Breast epithelium (tissue), 4 donors: ENCODE measurements at regions not wholly inside any gene's neighbourhood (a gene's known extent, or its start where the extent isn't known, plus 50 kb on each side); places are given as distances from the start of the nearest gene placed in this dataset.

Source experiments
- DNase-seq, 2 donors: peaks; one replicate each; pipeline ENCODE4 v3.0.0-alpha.2; 2019; ENCODE audit warnings: low spot score in 2 of 2
- H3K27ac ChIP-seq, 2 donors: fragments of 200-600 bp; sonication (generic) in 1 of 2; one replicate each; pipeline ENCODE4 v1.5.1; 2016 to 2019; ENCODE audit warnings: mild to moderate bottlenecking in 1 of 2
- H3K27me3 ChIP-seq, 2 donors: fragments of 200-600 bp; sonication (generic) in 1 of 2; one replicate each; pipeline versions ENCODE4 v1.5.1 to v1.6.0; 2017 to 2019; ENCODE audit warnings: control low read depth in 1 of 2, mild to moderate bottlenecking in 1 of 2
- H3K36me3 ChIP-seq: fragments of 200-600 bp; one replicate; pipeline ENCODE4 v1.5.1; 2019
- H3K4me1 ChIP-seq, 2 donors: fragments of 200-600 bp; sonication (generic); one replicate each; pipeline ENCODE4 v1.5.1; 2016 to 2019; ENCODE audit warnings: control low read depth in 1 of 2
- H3K4me3 ChIP-seq, 3 donors: fragments of 200-600 bp; sonication (generic); 1 replicate in 2 of 3; 2 replicates in 1 of 3; pipeline ENCODE4 v1.5.1; 2016 to 2019; ENCODE audit warnings: mild to moderate bottlenecking in 3 of 3, moderate library complexity in 2 of 3
- H3K9me3 ChIP-seq, 2 donors: fragments of 200-600 bp; sonication (generic) in 1 of 2; one replicate each; pipeline ENCODE4 v1.5.1; 2016 to 2019; ENCODE audit warnings: control low read depth in 1 of 2
- CTCF ChIP-seq, 3 donors: fragments of 450-650 bp; IDR thresholded peaks; one replicate each; pipeline ENCODE4 v1.5.1; 2016 to 2017; ENCODE audit warnings: antibody characterized with exemption in 3 of 3, mild to moderate bottlenecking in 3 of 3, moderate library complexity in 3 of 3
- POLR2A ChIP-seq: fragments of 450-650 bp; IDR thresholded peaks from one replicate; pipeline ENCODE4 v1.6.1; 2016; ENCODE audit warnings: antibody characterized with exemption, mild to moderate bottlenecking, moderate library complexity
- POLR2AphosphoS5 ChIP-seq, 3 donors: sonication (generic); formaldehyde crosslinking; IDR thresholded peaks; one replicate each; pipeline ENCODE4 v1.6.1; 2017; ENCODE audit warnings: antibody characterized with exemption in 3 of 3
- intact Hi-C: fragments of 100-400 bp; cut with DNase I; formaldehyde crosslinking; loops from one replicate; pipeline ENCODE4 v1.15.1; 2023; ENCODE audit warnings: low total_unique reads

GRCh38 chr9:29038332-29038731 lies 1465.1 kb upstream of the C9orf72 start:
- no peak for DNase-seq
- Histone ChIP-seq H3K4me1 (no peaks in the 10 kb centered on the region), H3K4me3 (no peak overlapping the region), H3K27me3 (no peaks in the 10 kb centered on the region), H3K27ac (no peak overlapping the region), H3K36me3 (no peaks in the 10 kb centered on the region), H3K9me3 (no peaks in the 10 kb centered on the region)
- no peak for TF ChIP-seq POLR2AphosphoS5 (IDR thresholded peaks at IDR 0.05)
- no peak for TF ChIP-seq POLR2A
- TF ChIP-seq CTCF (IDR thresholded peaks at IDR 0.05): no peak
- intact Hi-C loops: loop anchor here (2.0 kb wide), 1 partner anchor 26 kb away; no protein-coding TSS in a partner anchor

- H3K27me3 ChIP-seq: no peaks in the 10 kb centered on the region
- intact Hi-C loops: loop anchor here (2.0 kb wide), 1 partner anchor 26 kb away; no protein-coding TSS in a partner anchor
- no peak for TF ChIP-seq POLR2A
- no peak for TF ChIP-seq CTCF (IDR thresholded peaks at IDR 0.05)
- no peak for TF ChIP-seq POLR2AphosphoS5 (IDR thresholded peaks at IDR 0.05)
- no peaks in the 10 kb centered on the region for H3K36me3 ChIP-seq
- H3K4me3 ChIP-seq: no peak overlapping the region
- no peaks in the 10 kb centered on the region for H3K9me3 ChIP-seq
- no peak overlapping the region for H3K27ac ChIP-seq
- H3K4me1 ChIP-seq: no peaks in the 10 kb centered on the region
- no peak for DNase-seq
Observed at GRCh38 chr9:29039258-29039657, 1466.0 kb upstream of the C9orf72 start.

- H3K9me3 ChIP-seq: no peaks in the 10 kb centered on the region
- DNase-seq: no peak
- no peaks in the 10 kb centered on the region for H3K27me3 ChIP-seq
- TF ChIP-seq POLR2A (no peak), POLR2AphosphoS5 (IDR thresholded peaks at IDR 0.05) (no peak), CTCF (IDR thresholded peaks at IDR 0.05) (no peak)
- H3K4me3 ChIP-seq: no peak overlapping the region
- no peaks in the 10 kb centered on the region for H3K4me1 ChIP-seq
- intact Hi-C loops: no loop called here
- no peaks in the 10 kb centered on the region for H3K36me3 ChIP-seq
- no peak overlapping the region for H3K27ac ChIP-seq
Observed at GRCh38 chr9:29043072-29043471, 1469.8 kb upstream of the C9orf72 start.

- intact Hi-C loops: no loop called here
- TF ChIP-seq POLR2A (no peak), POLR2AphosphoS5 (IDR thresholded peaks at IDR 0.05) (no peak)
- H3K27me3 ChIP-seq: no peaks in the 10 kb centered on the region
- no peaks in the 10 kb centered on the region for H3K9me3 ChIP-seq
- H3K36me3 ChIP-seq: no peaks in the 10 kb centered on the region
- no peak overlapping the region for H3K4me3 ChIP-seq
- DNase-seq: no peak
- no peaks in the 10 kb centered on the region for H3K4me1 ChIP-seq
- H3K27ac ChIP-seq: no peak overlapping the region
Observed at GRCh38 chr9:29044959-29045358, 1471.7 kb upstream of the C9orf72 start.

GRCh38 chr9:29060041-29060440 lies 1486.8 kb upstream of the C9orf72 start:
- no peak for DNase-seq
- H3K4me3 ChIP-seq: no peak overlapping the region
- no peaks in the 10 kb centered on the region for H3K36me3 ChIP-seq
- H3K27ac ChIP-seq: no peak overlapping the region
- TF ChIP-seq POLR2AphosphoS5 (IDR thresholded peaks at IDR 0.05) (no peak), POLR2A (no peak), CTCF (IDR thresholded peaks at IDR 0.05) (no peak)
- no peaks in the 10 kb centered on the region for H3K27me3 ChIP-seq
- no peaks in the 10 kb centered on the region for H3K4me1 ChIP-seq
- no peaks in the 10 kb centered on the region for H3K9me3 ChIP-seq
- intact Hi-C loops: no loop called here

- intact Hi-C loops: no loop called here
- no peak overlapping the region for H3K4me3 ChIP-seq
- no peaks in the 10 kb centered on the region for H3K4me1 ChIP-seq
- H3K27me3 ChIP-seq: no peaks in the 10 kb centered on the region
- H3K36me3 ChIP-seq: no peaks in the 10 kb centered on the region
- no peak overlapping the region for H3K27ac ChIP-seq
- no peaks in the 10 kb centered on the region for H3K9me3 ChIP-seq
- TF ChIP-seq POLR2A (no peak), POLR2AphosphoS5 (IDR thresholded peaks at IDR 0.05) (no peak), CTCF (IDR thresholded peaks at IDR 0.05) (no peak)
- no peak for DNase-seq
Observed at GRCh38 chr9:29062446-29062845, 1489.2 kb upstream of the C9orf72 start.
